ENCODE measurements at regions not wholly inside any gene's neighbourhood (a gene's known extent, or its start where the extent isn't known, plus 50 kb on each side); places are given as distances from the start of the nearest gene placed in this dataset.

GRCh38 chr11:92554688-92555087 is 330.1 kb downstream of the FAT3 start:
- TF ChIP-seq, protein P1, sequence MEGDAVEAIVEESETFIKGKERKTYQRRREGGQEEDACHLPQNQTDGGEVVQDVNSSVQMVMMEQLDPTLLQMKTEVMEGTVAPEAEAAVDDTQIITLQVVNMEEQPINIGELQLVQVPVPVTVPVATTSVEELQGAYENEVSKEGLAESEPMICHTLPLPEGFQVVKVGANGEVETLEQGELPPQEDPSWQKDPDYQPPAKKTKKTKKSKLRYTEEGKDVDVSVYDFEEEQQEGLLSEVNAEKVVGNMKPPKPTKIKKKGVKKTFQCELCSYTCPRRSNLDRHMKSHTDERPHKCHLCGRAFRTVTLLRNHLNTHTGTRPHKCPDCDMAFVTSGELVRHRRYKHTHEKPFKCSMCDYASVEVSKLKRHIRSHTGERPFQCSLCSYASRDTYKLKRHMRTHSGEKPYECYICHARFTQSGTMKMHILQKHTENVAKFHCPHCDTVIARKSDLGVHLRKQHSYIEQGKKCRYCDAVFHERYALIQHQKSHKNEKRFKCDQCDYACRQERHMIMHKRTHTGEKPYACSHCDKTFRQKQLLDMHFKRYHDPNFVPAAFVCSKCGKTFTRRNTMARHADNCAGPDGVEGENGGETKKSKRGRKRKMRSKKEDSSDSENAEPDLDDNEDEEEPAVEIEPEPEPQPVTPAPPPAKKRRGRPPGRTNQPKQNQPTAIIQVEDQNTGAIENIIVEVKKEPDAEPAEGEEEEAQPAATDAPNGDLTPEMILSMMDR (IDR thresholded peaks at IDR 0.05) = no peak
- TF ChIP-seq POLR2A (IDR thresholded peaks at IDR 0.05) = no peak

All from esophagus squamous epithelium (tissue), 4 donors.